IMR-90 (cell line): ENCODE measurements at regions not wholly inside any gene's neighbourhood (a gene's known extent, or its start where the extent isn't known, plus 50 kb on each side); places are given as distances from the start of the nearest gene placed in this dataset.

Experiments used
- MAFK ChIP-seq: IDR thresholded peaks from 2 replicates; pipeline ENCODE4 v1.6.1; 2012; ENCODE audit warnings: low read depth, low read length, improper control_type of control experiment
- RFX5 ChIP-seq: IDR thresholded peaks from 2 replicates; pipeline ENCODE4 v1.8.0; 2012; ENCODE audit warnings: low read depth, mild to moderate bottlenecking, low read length, moderate library complexity
- TF ChIP-seq, protein P1 (sequence below): conservative IDR thresholded peaks from 2 replicates; pipeline ENCODE4 v1.5.1; 2012; ENCODE audit warnings: mild to moderate bottlenecking, low read depth, low read length, improper control_type of control experiment

DNA sequence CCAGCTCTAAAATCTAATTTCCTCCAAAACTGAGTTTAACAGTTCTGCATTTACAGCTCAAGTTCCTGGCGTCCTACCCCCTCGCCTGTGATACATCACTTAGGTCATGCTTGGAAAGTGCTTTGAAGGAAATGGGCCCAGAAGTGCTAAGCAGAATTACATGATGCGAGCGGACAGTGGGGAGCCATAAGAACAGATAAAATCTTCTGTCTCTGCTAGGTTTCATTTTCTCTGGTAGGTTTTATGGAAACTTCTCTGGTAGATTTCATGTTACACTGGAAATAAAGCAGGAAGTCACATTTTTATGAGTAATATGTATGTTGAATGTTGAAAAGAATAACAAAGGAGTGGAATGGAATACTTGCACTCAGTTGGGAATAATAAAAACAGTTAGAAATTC lies 138.3 kb downstream of the ZDHHC21 start:
- TF ChIP-seq MAFK (no peak), RFX5 (no peak)
- TF ChIP-seq, protein P1, sequence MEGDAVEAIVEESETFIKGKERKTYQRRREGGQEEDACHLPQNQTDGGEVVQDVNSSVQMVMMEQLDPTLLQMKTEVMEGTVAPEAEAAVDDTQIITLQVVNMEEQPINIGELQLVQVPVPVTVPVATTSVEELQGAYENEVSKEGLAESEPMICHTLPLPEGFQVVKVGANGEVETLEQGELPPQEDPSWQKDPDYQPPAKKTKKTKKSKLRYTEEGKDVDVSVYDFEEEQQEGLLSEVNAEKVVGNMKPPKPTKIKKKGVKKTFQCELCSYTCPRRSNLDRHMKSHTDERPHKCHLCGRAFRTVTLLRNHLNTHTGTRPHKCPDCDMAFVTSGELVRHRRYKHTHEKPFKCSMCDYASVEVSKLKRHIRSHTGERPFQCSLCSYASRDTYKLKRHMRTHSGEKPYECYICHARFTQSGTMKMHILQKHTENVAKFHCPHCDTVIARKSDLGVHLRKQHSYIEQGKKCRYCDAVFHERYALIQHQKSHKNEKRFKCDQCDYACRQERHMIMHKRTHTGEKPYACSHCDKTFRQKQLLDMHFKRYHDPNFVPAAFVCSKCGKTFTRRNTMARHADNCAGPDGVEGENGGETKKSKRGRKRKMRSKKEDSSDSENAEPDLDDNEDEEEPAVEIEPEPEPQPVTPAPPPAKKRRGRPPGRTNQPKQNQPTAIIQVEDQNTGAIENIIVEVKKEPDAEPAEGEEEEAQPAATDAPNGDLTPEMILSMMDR: no peak
